GM21786 (cell line): ENCODE measurements at regions not wholly inside any gene's neighbourhood (a gene's known extent, or its start where the extent isn't known, plus 50 kb on each side); places are given as distances from the start of the nearest gene placed in this dataset.

Experiments
- ATAC-seq: cut with Tn5 transposase; IDR thresholded peaks from one replicate; pipeline ENCODE4 v1.9.1; 2021; ENCODE audit not compliant: unreplicated experiment

GRCh38 chr22:49372530-49373288, 455.0 kb downstream of the BRD1 start:
- no peak for ATAC-seq

- ATAC-seq: no peak
These were observed 455.6 kb downstream of the BRD1 start for GRCh38 chr22:49372111-49372529.

GRCh38 chr22:49371325-49372110, 456.2 kb downstream of the BRD1 start:
- ATAC-seq: no peak

- ATAC-seq: no peak
These were observed 456.9 kb downstream of the BRD1 start for GRCh38 chr22:49370627-49371301.

GRCh38 chr22:49369726-49370626, 457.7 kb downstream of the BRD1 start:
- no peak for ATAC-seq

GRCh38 chr22:49368976-49369725, 458.5 kb downstream of the BRD1 start:
- ATAC-seq: no peak

GRCh38 chr22:49368221-49368975, 459.3 kb downstream of the BRD1 start:
- ATAC-seq: no peak

- no peak for ATAC-seq
These were observed 460.5 kb downstream of the BRD1 start for GRCh38 chr22:49367041-49367697.

- ATAC-seq: no peak
These were observed 461.2 kb downstream of the BRD1 start for GRCh38 chr22:49366437-49366836.

GRCh38 chr22:49365910-49366309, 461.8 kb downstream of the BRD1 start:
- ATAC-seq: no peak

GRCh38 chr22:49365191-49365837, 462.4 kb downstream of the BRD1 start:
- ATAC-seq: no peak

- no peak for ATAC-seq
These were observed 463.3 kb downstream of the BRD1 start for GRCh38 chr22:49364398-49364797.

GRCh38 chr22:49363526-49364230, 464.0 kb downstream of the BRD1 start:
- ATAC-seq: no peak

- ATAC-seq: no peak
These were observed 465.3 kb downstream of the BRD1 start for GRCh38 chr22:49362211-49362839.

- no peak for ATAC-seq
These were observed 466.5 kb downstream of the BRD1 start for GRCh38 chr22:49361164-49361563.

- ATAC-seq: no peak
These were observed 466.9 kb downstream of the BRD1 start for GRCh38 chr22:49360746-49361145.

- no peak for ATAC-seq
These were observed 468.6 kb downstream of the BRD1 start for GRCh38 chr22:49359076-49359475.
